A549 (cell line): ENCODE measurements at regions not wholly inside any gene's neighbourhood (a gene's known extent, or its start where the extent isn't known, plus 50 kb on each side); places are given as distances from the start of the nearest gene placed in this dataset.

Experiments
- CTCF ChIP-seq: fragments of >200 bp; sonication (Bioruptor Twin); formaldehyde crosslinking; IDR thresholded peaks from 3 replicates; pipeline ENCODE4 v1.5.1; 2016
- ELK1 ChIP-seq: fragments of 150-350 bp; IDR thresholded peaks from 2 replicates; pipeline ENCODE4 v1.6.1; 2014; ENCODE audit warnings: low read depth, mild to moderate bottlenecking, low read length
- EP300 ChIP-seq, 2 experiments: fragments of >200 bp; sonication (Bioruptor Twin); formaldehyde crosslinking; IDR thresholded peaks; 2 replicates in 1 of 2; 3 replicates in 1 of 2; pipeline ENCODE4 v1.6.1; 2016 to 2017
- ESRRA ChIP-seq: fragments of 150-350 bp; IDR thresholded peaks from 2 replicates; pipeline ENCODE4 v1.6.1; 2014; ENCODE audit warnings: mild to moderate bottlenecking, low read length, borderline replicate concordance
- JUNB ChIP-seq: fragments of >200 bp; sonication (Bioruptor Twin); formaldehyde crosslinking; IDR thresholded peaks from 2 replicates; pipeline ENCODE4 v1.6.1; 2016
- MAX ChIP-seq: IDR thresholded peaks from 2 replicates; pipeline ENCODE4 v1.6.1; 2012
- NFE2L2 ChIP-seq: fragments of 150-350 bp; conservative IDR thresholded peaks from 2 replicates; pipeline ENCODE4 v1.6.1; 2014; ENCODE audit warnings: low read length
- PBX3 ChIP-seq: IDR thresholded peaks from 2 replicates; pipeline ENCODE4 v1.6.1; 2012
- POLR2A ChIP-seq: IDR thresholded peaks from 2 replicates; pipeline ENCODE4 v1.6.1; 2012; ENCODE audit warnings: mild to moderate bottlenecking, low read length
- ZSCAN20 ChIP-seq: fragments of 250-450 bp; sonication (Bioruptor Pico); IDR thresholded peaks from 2 replicates; pipeline ENCODE4 v1.8.0; 2022; ENCODE audit warnings: mild to moderate bottlenecking, moderate library complexity

- TF ChIP-seq ZSCAN20 (CRISPR knock-in tag) (no peak), ESRRA (no peak), CTCF (no peak), PBX3 (no peak), MAX (no peak), EP300 (IDR thresholded peaks at IDR 0.05) (no peak), POLR2A (no peak), NFE2L2 (no peak), ELK1 (no peak), JUNB (no peak)
These were observed 58.1 kb upstream of the TAF11L2 start for GRCh38 chr5:17439956-17440355.
